SHP77 (cell line): ENCODE measurements at regions not wholly inside any gene's neighbourhood (a gene's known extent, or its start where the extent isn't known, plus 50 kb on each side); places are given as distances from the start of the nearest gene placed in this dataset.

Experiments
- DNase-seq, 2 experiments: peaks; one replicate each; lab custom pipeline; 2025; lab: John Stamatoyannopoulos, UW

DNA sequence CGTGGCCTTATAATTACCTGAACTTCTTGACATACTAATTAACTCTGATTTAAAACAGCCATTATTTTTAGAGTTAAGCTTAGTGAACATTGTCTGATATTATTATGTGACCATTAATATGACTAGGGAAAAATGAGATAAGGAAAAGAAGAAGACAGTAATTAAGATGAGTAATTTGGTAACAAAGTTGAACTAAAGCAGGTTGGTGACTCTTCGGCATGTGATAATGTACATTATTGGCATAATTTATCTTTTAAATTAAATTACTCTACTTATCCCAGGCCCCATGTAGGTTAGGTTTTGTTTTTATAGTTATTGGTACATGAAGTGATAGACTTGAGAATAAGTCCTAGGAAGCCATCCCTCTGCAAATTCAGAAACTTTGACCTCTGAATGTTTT is 249.7 kb upstream of the CFAP20DC start:
- DNase-seq = no peak

DNA sequence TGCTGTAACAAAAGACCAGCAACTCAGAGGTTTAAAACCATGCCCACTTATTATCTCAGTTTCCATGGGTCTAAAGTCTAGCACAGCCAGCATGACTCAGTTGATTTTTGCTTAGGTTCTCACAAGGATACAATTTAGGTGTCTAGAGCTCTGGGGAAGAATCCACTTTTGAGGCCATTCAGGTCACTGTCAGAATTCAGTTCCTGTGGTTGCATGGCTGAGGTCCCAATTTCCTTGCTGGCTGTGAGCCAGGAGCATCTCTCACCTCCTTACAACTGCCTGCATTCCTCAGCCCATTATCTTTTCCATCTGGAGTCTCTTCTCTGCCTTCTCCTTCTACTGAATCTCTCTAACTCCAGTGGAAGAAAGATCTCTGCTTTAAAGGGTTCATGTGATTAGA is 240.5 kb upstream of the CFAP20DC start:
- no peak for DNase-seq

DNA sequence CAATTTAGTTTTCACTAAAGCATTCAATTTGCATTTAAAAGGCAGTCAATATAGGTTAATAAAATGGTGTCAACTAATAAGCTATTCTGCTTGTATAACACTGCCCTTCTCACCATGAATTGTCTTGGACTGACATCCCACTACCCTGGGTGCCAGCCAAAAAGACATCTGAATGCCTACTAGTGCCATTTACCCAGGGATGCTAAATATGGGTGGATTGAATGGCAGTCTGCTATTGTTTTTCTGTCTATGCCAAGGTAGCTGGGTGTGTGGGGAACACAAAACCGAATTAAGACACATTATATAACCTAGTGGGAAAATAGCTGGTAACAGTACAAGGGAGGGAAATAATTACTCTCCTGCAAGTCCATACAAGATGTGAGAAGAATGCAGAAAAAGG is 240.0 kb upstream of the CFAP20DC start:
- DNase-seq = no peak

DNA sequence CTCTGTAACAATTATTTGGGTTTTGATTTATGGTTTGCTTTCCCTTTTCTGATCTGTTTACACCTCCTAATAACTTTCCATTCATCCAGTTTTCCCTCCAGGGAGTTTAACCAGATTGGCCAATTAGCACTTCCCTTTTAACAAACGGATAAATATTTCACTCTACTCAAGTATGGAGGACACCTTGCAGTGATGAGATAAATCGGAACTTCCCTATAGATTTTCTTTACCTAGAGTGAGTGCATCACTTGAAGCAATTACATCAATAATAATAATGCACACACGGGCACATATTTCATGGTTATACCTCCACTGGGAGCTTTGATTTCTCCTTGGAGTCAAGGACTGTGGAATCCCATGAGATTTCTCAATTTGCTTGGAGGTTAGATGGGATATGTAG is 239.1 kb upstream of the CFAP20DC start:
- DNase-seq = no peak

DNA sequence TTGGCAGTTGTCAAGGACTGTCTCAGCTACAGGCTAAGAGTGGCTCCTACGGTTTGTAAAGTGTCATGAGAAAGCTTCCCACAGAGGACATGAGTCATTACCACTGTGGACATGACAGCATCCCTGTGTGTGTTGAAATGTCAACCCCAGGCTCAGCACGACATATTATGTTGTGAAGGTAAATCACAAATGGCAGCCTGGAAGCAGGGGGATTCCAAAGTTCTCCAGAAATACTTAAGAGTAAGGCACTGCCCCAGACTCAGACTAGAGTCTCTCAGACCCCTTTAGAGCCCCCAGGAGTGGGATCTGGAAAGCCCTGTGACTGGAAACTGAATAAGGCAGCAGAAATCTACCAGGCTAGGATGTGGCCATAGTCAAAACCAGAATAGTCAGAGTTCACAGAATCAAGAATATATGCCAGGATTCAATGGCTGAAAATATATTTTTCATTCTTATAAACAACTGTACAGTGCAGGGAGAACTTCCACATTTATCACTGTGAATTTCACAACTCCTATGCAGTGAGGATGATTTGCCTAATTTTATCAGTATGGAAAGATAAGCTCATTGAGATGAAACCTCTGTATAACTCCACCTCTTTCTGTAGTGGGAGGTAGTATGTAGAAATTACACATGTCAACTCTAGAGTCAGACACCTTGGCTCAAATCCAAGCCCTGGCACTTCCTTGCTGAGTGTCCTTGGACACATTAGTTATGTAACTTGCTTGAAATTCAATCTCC is 237.1 kb upstream of the CFAP20DC start:
- no peak for DNase-seq

DNA sequence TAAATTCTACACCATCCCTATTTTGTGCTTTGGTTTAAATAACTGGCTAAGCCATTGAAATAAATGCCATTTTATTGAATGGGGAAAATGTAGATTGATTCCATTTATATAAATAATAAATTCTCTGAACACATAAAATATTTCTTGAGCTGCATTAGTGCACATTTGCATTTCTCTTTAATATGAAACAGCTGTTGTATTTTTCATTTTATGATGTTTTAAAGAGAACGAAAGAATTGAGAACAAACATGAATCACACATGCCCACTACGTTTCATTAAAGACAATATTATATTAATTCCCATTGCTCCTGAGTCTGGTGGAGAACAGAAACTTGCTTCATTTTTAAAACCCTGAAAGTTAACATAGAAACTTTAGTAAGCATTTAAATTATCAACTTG is 235.7 kb upstream of the CFAP20DC start:
- no peak for DNase-seq

DNA sequence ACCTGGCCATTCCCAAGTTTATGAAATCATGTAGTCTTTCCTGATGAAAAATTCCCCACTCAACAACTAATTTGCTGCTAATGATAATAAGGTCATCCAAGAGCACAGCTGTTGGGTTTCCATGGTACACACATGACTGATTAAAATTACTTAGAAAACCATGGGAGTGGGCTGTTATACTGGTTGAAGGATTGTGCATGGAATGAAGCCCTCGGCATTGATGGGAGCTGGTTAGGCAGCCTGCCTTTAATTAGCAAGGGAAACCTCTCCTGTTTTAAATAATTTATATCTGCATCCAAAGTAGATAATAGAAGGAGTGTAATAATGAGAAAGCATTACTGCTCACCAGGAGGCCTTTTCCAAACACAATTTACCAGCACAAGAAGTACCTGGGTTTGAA is 235.1 kb upstream of the CFAP20DC start:
- no peak for DNase-seq

DNA sequence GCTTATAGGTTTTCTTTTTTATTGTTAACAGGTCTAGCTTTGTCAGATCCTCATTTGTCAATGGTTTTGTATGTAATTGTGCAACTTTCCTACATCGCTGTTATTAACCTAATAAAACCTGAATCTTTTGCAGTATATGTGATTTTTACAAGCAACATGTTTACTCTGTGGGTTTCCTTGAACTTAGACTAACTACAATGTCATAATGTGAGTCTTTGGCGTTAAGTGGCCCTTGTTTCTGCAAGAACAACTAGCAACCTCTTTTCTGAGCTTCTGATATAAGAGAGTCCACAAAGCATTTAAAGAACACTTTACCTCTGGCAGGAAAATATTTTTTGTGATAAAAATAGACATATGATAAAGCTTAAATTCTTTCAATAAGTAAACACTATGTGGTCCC is 230.3 kb upstream of the CFAP20DC start:
- no peak for DNase-seq

DNA sequence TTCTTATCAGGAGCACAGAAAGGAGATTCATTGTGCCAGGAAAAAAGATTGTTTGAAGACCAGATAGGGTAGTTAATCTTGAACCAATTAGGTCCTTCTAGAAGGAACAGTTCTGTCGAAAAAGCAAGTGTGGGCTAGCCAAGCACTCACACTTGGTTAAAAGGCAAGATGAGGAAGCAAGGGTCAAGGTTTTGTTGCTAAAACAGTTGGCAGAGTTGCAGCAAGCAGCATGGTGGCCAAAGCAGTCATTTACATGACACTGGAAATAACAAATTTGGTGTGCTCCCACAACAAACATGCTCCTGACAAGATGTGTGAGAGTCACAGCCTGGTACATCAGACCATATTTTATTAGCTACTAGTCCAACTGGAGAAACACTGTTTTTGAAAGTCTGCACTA is 228.0 kb upstream of the CFAP20DC start:
- DNase-seq = no peak

DNA sequence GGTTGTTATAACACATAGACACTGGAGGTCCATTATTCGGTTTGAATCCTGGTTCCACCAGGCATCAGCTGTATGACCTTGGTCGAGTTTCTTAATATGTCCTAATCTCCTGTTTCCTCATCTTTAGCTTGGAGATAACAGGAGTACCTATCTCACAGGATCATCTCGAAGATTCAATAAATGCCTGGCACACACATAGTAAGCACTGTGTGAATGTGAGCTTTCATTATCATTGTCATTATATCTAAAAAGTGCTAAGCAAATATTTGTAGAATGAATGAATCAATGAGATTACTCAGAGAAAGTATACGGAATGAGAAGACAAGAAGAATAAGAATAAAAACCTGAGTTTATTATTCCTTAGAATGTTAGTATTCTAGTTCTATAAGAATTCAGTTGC is 227.4 kb upstream of the CFAP20DC start:
- no peak for DNase-seq

DNA sequence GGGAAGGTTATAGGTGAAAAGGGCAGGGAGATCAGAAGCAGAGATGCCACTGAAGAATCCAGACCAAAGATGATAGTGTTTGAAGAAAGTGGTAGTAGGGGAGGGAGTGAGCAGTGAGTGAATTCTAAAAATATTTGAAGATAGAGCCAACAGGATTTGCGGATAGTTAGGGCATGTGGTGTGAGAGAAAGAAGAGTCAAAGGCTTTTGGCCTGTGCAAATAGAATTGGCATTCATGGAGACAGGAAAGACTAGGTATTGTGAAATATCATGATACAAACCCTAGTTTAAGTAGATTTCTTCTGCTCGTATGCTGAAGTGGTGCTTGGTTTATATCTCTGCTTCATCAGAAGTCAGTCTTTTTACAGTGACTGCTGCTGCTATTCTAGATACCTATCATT is 224.2 kb upstream of the CFAP20DC start:
- no peak for DNase-seq

DNA sequence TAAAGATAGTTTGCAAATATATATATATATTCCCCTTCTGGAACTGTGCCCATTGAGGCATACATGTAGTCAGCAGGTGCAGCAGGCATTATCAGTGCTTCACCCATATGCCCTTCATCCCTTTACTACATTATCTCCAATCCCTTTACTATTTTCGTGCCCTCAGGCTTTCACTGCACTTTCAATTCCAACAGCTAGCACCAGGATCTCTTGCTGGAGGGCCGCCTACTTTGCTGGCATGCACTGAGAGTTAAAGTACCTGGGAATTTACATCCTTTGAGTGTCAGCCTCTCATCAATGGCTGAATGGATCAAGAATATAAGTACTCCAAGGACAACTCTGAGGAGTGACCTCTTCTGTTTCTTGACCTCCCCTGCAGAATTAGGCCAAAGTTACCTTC is 222.1 kb upstream of the CFAP20DC start:
- DNase-seq = no peak

DNA sequence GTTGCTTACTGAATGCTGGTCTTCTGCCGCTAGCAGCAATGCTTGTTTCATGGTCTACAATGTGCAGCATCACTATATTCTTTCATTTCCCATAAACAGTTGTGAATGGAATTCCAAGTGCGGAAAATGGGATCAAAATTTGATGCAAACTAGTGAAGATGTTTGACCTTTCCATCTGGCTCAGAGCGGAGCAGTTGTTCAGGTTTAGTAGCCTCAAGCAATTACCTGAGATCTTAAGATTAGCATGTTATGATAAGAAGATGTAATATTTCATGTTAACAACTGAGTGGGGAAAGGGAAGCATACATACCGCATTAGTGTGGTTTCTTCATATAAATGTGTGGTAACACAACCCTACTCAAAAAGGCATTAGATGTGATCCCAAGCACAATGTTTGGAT is 221.1 kb upstream of the CFAP20DC start:
- no peak for DNase-seq

DNA sequence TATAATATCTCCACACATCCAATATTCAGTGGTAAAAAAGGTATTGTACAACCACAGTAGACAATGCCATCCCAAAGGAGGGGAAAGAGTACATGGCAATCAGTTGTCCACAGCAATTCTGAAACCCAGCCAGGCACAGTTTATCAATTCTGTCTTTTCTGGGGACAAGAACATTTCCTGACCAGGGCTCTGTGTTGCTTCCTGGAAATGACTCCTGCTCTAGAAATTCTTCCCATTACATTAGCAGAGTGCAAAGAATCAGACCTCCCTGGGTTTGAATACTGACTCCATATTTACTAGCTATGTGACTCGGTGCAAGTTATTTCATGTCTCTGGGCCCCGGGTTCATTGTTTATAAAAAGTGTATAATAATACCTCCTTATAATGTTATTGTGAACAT is 220.4 kb upstream of the CFAP20DC start:
- no peak for DNase-seq

DNA sequence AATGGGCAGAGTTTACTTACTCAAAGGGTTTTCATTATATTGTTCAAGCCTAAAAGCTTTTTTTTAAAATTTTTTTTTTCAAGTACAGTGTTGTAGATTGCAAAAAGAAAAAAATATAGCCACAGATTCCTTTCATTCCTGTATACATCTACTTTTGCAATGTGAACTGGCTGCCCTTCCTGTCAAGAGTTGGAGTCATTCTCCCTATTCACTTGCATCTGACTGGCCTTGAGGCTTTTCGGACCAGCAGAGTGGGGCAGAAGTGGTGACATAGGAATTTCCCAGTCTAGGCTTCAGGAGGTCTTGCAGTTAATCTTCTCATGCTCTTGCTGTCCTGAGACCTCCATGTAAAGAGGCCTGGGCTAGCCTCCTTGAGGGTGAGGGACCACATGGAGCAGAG is 218.3 kb upstream of the CFAP20DC start:
- DNase-seq = no peak

DNA sequence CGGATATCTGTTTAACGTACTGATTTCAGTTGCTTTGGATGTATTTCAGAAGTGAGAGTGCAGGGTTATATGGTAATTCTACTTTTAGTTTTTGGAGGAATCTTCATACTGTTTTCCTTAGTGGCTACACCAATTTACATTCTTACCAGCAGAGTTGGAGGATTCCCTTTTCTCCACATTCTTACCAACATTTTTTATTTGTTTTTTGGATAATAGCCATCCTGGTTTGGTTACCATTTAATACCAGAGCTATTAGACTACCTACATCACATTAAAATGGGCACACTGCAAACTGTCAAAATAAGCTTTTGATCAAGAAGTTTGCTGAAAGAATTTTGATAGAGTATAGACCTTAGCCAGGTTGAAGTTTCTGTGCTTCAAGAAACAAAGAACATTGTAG is 217.2 kb upstream of the CFAP20DC start:
- DNase-seq = no peak

DNA sequence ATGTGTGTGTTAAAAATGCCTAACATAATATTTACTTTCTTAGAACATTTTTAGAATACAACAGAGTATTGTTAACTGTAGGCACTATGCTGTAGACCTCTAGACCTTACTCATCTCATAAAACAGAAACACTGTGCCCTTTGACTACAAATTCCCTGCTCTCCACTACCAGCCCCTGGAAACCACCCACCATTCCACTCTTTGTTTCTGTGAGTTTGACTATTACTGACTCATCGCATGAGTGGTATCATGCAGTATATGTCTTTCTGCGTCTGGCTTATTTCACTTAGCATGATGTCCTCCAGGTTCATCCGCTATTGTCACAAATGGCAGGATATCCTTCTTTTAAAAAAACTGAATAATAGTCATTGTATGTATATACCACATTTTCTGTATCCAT is 216.7 kb upstream of the CFAP20DC start:
- DNase-seq = no peak

DNA sequence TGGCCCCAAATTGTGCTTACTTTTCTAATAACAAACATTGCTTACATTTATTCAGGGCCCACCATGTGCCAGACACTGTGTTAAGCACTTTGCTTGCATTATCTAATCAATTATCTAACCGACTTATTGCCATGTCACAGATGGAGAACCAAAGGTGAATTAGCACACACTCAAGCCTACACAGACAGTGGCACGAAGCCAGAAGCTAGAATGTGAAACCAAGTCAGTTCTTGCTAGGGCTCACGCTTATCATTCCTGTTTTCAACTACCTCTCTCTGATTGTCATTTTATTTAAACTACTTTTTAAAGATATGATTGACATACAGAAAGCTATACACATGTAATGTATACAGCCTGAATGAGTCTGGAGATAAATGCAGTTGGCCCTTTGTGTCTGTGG is 215.7 kb upstream of the CFAP20DC start:
- DNase-seq = no peak

DNA sequence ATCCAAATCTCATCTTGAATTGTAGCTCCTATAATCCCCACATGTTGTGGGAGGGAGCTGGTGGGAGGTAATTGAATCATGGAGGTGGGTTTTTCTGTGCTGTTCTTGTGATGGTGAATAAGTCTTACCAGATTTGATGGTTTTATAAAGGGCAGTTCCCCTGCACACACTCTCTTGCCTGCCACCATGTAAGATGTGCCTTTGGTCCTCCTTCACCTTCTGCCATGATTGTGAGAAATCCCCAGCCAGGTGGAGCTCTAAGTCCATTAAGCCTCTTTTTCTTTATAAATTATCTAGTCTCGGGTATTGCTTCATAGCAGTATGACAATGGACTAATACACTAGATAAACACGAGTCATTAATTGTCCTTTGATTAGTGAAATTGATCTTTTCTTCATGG is 214.5 kb upstream of the CFAP20DC start:
- no peak for DNase-seq

DNA sequence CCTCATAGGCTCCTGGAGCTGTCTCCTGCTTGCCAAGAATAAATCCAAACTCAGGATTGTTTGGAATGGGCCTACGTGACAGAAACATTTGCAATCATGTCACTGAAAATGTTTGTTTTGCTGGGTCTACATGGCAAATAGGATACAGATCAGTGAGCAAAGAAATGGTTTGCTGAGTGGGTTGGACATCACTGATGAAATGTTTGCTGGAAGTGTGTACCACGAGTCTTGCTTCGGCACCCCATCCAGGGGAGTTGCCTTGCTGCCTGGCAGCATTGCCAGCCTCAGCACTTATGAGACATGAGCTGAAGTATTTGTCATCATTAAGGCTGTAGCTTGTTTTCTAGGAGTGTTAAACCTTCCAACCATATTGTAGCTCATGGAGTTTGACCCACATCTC is 213.3 kb upstream of the CFAP20DC start:
- no peak for DNase-seq

DNA sequence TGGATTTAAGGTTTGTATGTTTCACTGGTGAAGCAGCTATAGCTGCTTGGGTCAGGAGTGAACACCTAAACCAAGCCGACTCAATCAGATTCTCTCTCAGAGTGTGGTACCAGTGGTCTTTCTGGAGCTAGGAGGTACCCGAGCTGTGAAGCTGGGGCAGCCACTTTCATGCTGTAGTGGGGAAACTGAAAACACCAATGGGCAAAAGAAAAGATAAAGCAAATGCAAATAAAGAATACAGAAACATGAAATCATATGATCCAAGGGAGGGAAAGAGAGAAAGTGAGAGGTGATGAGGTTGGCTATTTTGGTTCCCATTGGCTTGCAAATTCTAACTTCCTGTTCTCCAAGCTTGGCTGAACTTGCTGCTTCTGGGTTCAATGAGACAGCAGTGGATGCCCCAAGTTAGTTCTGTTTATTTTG is 212.3 kb upstream of the CFAP20DC start:
- no peak for DNase-seq

DNA sequence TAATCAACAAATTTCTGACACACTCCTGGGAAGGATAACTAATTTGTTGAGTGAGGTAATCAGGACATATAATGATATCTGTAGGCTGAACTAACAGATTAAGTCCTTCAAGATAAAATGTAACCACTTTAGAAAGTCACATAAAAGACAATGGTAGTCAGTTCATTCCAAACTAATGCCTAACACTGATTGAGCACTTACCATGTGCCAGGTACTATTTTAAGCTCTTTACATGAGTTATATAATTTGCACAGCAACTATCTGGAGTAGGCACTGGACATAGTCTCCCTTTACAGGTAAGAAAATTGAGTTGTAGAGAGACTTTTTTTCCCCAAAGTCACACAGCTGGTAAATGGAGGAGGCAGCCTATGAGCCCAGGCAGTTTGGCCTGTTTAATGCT is 211.2 kb upstream of the CFAP20DC start:
- DNase-seq = no peak

DNA sequence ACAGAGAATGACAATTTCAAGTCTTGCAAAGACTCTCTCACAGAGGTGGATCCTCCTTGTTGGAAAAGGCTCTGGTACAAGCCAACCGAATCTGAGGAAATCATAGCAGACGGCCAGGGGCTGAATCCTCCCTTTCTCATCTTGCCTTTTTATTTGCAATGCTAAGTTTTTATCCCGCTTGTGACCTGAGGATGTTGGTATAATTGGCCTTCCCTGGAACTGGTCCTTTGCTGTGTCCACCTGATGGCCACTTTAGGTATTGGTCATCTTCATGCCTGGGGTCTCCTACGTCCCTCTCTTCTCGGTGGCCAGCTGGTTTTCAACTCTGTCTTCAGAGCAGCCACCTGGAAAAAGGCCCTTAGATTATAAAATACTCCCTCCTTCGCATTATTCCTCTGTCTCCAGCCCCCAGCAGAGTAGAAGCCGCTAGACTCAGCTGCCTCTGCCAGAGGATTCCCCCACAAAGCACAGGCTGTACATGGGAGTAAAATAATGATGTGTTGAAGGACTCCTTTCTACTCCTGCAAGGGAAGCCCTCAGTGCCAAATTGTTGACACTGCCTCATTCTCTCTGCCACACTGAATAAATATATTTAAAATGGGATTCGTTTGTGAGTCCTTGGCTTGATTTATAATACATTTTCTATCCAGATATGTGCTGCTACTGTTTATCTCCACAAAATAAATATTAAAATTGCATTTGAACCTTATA is 208.9 kb upstream of the CFAP20DC start:
- DNase-seq = no peak

DNA sequence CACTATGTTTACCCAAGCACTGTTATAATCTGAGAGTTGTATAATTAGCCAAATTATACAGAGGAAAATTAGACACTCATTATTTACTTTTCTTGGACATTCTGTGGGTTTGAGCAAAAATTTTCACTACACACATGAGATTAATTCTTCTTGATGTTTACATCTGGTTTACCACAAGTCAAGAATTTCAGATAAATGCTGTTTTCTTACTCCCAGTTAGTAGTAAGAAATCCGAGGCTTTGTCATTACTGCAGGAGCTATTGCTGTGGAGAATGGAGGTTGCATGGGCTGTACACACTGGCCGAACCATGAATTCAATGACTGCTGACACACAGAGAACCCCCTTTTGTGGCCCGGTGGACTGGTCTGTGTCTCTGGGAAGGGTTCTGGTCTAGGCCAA is 207.7 kb upstream of the CFAP20DC start:
- no peak for DNase-seq
